OCI-LY1 (cell line): ENCODE measurements at regions not wholly inside any gene's neighbourhood (a gene's known extent, or its start where the extent isn't known, plus 50 kb on each side); places are given as distances from the start of the nearest gene placed in this dataset.

ENCODE experiments used
- CTCF ChIP-seq: fragments of 200-600 bp; sonication (generic), shearing (Covaris generic); IDR thresholded peaks from 2 replicates; pipeline ENCODE4 v1.5.1; 2017; ENCODE audit warnings: mild to moderate bottlenecking, antibody characterized with exemption, low read length, moderate library complexity, mixed read lengths
- EZH2 ChIP-seq: fragments of 200-600 bp; sonication (generic), shearing (Covaris generic); IDR thresholded peaks from 2 replicates; pipeline ENCODE4 v1.8.0; 2017; ENCODE audit warnings: borderline replicate concordance, mixed run types, mild to moderate bottlenecking, antibody characterized with exemption, low read length, moderate library complexity, mixed read lengths

- TF ChIP-seq CTCF (peak; percentile 84), EZH2 (no peak)
Observed at GRCh38 chr5:138641547-138642298, 66.5 kb upstream of the HSPA9 start.
